ENCODE measurements at regions not wholly inside any gene's neighbourhood (a gene's known extent, or its start where the extent isn't known, plus 50 kb on each side); places are given as distances from the start of the nearest gene placed in this dataset.

DNA sequence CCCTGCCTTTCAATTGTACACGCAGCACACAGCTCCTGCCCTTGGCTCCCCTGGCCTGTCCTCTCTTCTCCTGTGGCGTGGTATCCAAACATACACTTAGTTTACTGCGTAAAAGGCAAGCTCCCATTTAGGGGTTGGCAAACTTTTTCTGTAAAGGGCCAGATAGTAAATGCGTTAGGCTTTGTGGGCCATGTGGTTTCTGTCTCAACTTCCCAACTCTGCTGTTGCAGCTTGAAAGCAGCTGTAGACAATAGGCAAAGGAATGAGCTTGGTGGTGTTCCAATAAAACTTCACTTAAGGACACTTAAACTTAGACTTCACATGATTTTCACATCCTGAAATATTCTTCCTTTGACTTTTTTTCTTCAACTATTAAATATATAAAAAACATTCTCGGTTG is 63.3 kb downstream of the RHOU start:
- TF ChIP-seq, protein P1, sequence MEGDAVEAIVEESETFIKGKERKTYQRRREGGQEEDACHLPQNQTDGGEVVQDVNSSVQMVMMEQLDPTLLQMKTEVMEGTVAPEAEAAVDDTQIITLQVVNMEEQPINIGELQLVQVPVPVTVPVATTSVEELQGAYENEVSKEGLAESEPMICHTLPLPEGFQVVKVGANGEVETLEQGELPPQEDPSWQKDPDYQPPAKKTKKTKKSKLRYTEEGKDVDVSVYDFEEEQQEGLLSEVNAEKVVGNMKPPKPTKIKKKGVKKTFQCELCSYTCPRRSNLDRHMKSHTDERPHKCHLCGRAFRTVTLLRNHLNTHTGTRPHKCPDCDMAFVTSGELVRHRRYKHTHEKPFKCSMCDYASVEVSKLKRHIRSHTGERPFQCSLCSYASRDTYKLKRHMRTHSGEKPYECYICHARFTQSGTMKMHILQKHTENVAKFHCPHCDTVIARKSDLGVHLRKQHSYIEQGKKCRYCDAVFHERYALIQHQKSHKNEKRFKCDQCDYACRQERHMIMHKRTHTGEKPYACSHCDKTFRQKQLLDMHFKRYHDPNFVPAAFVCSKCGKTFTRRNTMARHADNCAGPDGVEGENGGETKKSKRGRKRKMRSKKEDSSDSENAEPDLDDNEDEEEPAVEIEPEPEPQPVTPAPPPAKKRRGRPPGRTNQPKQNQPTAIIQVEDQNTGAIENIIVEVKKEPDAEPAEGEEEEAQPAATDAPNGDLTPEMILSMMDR (IDR thresholded peaks at IDR 0.05) = no peak
- TF ChIP-seq POLR2A (IDR thresholded peaks at IDR 0.05) = no peak

All from right lobe of liver (tissue), 4 donors.